ENCODE measurements at regions not wholly inside any gene's neighbourhood (a gene's known extent, or its start where the extent isn't known, plus 50 kb on each side); places are given as distances from the start of the nearest gene placed in this dataset.
"Not testable (repeated sequence)": the region's sequence is repeated elsewhere in the genome, so short reads cannot be mapped to it uniquely, and the experiment has no call there.

DNA sequence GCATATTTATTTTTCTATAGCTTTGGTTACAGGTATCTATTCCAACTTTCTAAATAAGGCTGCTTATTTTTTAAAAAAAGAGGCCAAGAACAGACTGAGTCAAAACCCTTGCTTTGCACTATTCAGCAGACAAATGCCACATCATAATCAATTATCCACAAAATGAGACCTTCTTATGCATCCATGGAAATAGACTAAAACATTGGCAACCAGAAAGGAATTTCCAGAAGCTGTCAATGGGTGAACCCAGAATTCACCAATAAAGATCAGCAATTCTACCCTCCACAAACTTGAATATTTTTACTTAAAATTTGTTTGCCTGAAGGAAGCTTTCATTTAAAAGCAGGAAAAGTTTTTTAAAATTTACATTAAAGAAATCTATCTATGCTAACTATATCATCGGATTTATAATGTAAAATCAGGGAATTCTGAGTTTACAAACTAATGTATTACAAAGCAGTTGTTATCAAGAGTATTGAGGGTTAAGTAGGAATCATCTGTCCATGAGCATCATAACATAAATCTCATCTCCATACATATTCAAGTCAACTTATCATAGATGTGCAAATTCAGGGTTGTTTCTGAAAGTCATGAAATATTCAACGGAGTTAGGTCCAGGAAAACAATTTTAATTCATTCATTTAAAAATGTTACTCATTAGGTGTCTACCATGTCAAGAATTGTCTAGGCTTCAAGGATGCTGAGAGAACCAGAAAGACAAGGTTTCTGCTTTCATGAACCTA is 548.0 kb downstream of the SATB2 start:
- DNase-seq, result no peak

DNA sequence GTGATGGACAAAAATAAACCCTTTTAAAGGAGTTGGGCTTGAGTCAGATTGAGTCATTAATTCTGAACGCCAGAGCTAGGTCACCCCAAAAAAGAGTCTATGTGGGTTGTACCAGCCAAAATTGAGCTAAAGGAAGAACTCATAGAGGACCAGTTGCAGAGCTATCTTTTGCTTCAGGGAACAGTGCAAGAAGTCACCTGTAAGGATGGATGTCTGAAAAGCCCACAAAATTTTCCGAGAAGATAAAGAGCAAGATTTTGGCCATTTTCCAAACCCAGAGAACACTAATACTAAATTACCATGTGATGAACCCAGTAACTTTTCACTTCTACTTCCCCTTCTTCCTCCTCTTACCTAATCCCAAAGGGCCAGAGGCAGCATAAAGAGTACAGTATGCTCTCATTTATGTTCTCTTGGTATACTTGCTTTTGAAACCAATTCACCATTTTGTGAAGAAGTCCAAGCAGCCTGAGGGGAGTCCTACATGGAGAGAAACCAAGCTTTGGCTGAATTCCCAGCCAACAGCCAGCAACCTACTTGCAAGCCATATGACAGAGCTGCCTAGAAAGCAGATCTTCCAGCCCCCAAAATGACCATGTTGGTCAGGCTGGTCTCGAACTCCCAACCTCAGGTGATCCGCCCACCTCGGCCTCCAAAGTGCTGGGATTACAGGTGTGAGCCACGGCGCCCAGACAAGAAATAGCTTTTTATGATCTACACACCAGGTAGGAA is 551.7 kb downstream of the SATB2 start:
- no peak for DNase-seq

DNA sequence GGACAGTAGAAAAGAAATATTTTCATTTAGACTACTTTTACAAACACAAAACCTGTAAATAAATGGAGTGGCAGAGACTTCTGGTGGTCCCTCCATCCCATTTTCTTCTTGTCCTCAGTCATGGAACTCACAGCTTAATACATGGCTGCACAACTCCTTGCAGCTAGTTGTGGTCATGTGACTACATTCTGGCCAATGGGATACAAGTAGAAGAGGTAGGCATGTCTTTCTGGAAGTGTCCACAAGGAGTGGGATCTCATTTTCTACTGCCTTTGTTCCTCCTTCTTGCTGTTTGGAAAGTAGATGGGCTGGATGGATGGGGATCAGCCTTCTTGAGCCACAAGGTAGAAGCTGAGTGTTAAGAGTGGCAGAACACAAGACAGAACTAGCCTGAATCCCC is 555.8 kb downstream of the SATB2 start:
- DNase-seq, result no peak

DNA sequence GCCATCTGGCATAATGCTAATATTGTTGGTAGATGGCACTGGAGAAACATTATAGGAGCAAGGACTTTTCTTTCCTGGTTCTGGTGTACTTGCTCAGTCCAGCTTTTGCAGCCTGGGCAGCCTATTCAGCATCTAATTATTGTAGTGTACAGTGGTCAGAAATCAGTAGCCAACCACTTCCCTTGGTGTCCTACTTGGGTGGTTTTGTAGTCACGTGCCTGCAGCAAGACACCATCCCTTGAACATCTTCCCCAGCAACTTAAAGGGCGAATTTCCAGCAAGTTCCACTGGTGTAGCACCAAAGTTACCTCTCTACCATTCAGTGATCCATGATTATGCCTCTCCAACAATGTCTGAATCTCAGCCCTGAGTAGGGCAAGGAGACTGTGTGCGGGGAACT is 557.6 kb downstream of the SATB2 start:
- no peak for DNase-seq

DNA sequence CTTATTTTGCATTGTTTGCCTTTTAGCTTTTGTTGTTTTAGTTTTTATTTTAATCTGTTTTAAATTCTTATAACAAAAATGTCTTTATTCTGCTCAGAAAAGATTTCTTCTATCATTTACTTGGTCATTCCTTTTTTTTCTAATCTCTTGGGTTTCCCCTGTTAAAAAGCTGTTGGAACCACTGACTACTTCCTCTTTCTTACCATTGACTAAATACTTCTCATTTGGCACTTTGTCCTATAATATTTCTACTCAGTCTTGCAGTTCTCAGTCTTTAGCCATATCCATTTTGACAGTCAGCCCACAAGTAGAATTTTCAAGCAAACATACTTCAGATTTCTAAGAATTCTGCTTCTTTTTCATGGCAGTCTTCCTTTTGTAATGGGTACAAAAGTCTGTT is 567.2 kb downstream of the SATB2 start:
- no peak for DNase-seq

DNA sequence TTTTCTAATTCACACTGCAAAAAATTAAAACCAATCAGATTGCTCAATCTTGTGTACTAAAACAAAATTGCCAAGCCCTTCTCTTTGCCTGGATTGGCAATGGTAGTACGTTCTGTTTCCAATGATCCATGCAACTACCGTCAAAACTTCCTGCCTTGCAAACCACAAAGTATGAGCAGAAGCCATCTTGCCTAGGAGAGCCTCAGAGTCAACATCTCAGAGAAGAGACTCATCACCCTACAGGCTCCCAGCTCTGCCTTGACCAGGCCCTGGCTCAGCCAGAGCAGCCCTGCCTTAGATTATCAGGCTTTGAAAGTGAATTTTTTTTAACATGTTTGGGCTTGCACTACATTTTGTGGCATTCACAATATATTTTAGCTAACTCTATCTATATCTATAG is 574.1 kb downstream of the SATB2 start:
- DNase-seq, result no peak

DNA sequence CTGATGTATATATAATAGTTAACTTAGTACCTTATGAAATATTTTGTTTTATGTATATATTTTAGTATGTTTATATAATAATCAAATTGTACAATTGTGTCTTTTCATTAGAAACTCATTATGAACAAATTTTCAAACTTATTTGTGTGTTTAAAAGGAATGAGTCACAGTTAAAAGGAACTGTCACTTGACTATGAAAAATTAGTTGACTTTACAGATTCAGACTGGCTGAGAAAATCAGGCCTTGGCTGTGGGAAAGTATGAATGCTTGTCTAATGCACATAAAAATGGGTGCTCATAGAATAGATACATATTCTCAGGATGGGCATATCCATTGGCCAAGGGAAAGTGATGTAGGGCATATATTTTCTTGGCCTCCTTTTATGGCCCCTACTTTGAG is 576.8 kb downstream of the SATB2 start:
- DNase-seq, result no peak

DNA sequence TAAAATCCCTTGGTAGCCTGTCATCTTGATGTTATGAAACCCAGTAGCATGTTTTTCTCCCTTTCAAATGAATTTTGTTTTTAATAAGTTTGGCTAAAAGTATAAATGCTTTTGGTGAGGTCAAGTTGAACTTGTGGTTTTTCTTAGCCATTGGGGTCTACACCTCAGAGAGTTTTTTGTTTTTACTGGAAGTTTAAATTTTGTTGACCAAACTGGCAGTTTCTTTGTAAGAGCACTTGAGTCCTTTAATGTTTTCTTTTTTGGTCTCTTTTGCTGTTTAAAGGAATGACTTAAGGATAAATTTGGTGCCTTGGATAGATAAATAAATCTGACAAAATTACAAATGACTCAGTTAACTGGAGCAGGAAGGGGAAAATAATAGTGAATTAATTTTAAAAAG is 577.3 kb downstream of the SATB2 start:
- DNase-seq, result no peak

DNA sequence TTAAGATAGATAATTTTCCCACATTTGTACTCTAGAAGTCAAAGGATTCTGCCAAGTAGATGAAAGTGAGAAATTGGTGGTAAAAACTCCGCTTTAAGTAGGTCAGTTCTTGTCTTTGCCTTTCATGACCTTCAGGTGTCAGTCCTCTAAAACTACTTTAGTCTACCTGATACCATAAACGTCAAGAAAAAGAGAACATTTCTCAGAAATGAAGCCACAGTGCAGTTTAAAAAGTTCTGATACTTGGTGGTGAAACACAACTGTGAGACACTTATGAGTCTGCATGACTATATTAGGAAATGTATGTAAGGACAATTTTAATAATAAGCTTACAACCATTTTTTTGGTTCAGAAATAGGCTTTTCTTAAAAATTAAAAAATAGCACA is 583.3 kb downstream of the SATB2 start:
- DNase-seq, result no peak

DNA sequence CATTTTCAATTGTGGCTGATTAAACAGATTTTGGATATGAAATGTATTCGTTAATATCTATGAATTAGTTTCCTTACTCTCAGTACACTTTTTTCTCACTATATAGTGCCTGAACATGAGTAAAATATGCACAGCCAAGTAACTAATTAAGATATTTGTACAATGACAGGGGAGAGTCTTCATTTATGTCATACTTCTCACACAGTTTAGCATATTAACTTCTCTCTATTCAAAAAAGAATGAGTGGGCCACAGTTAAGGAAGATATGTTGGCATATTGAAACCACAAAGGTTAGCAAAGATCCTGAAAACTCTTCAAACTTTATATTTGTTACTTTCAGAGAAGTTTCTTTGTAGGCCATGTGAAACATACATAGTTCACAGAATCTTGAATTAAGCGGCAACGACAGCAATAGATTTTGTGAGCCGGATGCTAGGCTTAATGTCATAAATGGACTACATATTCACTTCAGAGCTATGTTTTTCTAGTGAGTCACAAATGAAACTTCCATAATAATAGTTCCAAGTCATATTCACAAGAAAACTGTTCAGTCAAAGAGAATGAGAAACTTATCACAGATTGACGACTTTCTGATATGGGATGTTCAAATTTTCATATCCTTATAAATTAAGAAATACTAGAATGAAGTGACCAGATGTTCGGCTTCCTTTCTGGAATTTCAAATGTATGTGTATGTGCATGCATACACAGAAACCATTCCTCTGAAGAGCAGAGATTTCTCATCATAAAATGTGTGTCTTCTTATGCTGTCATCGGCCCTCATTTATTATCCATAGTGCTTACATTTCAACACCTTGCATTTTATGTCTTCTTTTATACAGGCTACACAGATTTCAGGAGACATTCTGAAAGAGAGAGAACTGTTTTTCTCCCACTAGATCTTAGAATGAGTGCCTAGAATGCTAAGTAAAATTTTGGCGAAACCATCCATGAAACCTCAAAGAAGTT is 584.0 kb downstream of the SATB2 start:
- no peak for DNase-seq

DNA sequence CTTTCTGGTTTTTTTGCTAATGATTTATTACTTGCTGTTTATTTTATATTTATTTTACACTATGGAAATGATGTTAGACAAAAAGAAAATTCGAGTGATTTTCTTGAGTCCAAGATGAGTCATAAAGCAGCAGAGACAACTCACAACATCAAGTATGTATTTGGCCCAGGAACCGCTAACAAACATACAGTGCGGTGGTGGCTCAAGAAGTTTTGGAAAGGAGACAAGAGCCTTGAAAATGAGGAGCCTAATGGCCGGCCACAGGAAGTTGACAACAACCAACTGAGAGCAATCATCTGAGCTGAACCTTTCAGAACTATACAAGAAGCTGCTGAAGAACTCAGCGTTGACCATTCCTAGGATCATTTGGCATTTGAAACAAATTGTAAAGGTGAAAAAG is 594.1 kb downstream of the SATB2 start:
- no peak for DNase-seq

DNA sequence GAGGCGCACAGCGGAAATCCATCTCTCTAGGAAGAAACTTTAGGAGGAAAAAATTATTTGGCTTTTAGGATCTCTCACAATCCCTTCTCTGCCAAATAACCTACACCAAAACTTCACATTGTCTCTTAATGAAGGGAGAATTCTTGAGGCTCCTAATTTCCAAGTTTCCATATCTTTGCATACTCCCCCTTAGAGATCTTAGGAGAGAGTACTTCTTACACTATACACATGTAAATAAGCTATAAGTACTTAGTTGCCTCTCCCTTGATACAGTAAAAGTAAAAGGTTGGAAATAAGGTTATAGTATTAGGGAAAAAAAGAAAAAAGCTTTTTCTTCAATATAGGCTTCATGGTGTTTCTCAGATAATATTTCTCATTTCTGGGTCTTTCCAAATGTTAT is 596.7 kb downstream of the SATB2 start:
- no peak for DNase-seq

DNA sequence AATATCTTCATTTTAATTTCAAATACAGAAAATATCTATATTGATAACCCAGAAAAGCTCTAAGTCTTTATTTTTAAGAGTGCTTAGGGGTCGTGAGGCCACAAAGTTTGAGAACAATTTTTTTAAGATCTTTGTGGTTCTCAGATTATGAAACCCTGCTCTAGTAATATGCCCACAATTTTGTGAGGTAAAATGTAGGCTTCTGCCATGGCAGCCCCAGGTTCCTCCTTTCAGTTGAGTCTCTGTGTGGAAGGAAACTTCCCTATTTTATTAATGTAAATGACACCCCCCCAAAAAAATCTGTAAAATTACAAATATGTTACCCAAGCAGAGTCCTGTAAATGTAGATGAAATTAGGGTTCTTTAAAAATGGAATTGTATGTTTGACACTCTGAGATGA is 600.5 kb downstream of the SATB2 start:
- no peak for DNase-seq

DNA sequence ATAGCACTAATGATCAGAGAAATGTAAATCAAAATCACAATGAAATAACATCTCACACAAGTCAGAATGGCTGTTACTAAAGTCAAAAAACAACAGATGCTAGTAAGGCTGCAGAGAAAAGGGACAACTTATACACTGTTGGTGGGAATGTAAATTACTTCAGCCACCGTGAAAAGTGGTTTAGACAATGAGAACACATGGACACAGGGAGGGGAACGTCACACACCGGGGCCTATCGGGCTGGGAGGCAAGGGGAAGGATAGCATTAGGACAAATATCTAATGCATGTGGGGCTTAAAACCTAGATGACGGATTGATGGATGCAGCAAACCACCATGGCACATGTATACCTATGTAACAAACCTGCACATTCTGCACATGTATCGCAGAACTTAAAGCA is 602.0 kb downstream of the SATB2 start:
- not testable (repeated sequence) for DNase-seq

DNA sequence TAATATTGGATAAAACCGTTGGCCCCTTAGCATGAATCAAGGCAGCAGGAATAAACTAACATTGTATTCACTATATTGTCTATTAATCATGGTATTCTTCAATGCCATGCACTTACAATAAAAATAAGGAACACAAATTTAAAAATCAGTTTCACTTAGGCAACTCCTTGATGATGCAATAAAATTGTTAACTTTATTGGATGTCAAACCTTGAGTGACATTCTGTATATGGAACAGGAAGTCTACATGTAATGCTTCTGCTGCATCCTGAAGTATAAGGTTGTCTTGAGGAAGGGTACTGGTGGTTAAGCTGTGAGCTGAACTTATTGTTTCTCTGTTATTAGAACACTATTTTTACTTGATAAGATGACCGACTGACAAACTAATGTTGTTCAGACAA is 605.5 kb downstream of the SATB2 start:
- no peak for DNase-seq

DNA sequence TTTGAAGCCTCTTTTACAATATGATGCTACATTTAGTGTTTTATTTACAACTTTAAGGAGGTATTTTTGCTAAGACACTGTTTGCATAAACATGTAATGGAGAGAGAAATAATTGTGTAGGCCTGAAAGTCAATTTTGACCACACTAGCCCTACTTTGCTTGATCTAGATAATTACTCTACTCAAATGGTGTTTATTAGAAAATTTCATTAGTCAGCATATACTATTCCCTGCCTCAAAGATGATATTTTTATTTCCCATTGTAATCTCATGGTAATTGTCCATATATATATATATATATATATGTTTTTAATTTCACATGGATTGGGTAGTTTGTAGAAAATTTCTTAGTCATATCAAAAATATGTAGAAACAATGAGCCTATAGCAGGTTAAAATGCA is 632.2 kb downstream of the SATB2 start:
- DNase-seq, result no peak

DNA sequence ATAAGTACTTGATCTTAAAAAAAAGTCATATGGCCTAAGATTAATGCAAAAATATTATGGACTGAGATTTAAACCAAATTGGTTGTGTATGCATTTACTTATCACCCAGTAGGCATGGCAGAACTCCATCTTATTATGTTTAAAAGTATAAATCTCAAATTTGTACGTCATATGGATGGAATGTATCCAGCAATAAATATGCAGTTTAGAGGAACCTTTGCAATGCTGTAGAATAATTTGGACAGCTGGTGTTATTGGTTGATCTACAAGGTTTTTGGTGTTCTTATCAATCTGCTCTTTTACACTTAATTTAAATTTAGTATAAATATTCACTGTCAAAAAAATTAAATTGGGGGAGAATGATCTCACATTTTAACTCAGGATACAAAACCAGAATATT is 640.2 kb downstream of the SATB2 start:
- DNase-seq, result no peak

DNA sequence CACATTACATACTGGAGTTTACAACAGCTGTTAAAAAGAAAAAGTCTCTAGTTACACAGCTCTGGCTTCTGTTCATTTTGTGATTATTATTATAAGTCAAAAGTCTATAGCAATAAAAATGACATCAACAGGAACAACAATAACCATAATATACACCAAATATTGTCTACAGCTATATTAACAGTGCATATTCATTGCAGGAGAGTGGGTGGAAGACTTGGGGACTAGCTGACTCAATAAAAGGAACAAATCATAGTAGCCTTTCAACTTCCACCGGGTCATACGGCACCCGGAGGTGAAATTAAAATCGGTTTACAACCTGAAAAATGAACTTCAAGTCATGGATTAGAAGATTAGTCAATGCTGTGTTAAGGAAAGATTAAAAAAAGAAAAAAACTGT is 642.1 kb downstream of the SATB2 start:
- DNase-seq, result no peak

DNA sequence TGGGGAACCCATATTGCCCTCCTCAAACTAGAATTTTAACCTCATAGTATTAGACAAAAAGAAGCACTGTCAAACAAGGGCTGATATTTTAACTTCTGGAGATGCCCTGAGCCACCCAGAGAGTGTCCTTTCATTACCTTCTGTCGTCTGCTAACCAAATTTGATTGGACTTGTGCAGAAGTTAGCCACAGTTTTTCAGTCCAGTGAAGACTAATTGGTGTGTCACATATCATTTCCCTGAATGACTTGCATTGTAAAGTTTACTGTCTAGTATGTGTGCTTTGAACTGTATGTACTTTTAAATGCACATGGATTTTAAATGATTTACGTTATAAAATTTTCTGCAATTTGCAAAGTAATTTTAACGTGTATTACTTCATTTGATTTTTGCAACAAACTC is 646.5 kb downstream of the SATB2 start:
- DNase-seq, result no peak

DNA sequence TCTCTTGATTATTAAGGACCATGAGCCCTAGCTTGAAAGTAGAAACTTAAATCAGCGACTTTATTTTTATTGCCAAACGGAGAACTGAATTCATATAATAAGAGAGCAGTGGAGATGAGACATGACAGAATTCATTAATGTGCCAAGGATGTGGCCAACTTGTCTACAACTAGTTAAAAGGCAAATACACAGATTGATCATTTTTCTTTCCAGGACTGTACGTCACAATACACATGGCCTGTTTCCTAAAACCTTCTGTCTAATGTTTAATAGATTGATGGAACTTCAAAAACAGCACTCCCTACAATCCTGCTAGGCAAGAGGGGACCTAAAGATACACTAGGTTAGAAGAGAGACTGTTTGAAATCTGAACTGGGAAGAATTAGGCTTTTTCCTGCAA is 647.8 kb downstream of the SATB2 start:
- no peak for DNase-seq

DNA sequence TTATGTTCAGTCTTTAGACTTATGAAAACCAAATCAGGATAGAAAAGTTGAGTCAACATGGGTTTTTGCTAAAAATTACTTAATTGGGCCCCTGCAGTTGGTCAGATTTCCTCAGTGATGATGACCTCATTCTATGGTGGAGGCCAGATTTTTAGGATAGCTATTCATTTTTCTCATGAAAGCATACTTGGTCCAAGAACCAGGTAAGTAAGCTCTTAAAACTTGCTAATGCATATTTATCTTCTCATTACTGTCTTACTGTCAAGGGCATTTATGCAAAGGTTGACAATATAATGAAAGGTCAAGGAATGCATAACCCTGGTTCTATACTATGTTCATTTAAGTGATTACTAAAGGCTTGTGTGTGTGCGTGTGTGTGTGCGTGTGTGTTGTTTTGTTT is 650.6 kb downstream of the SATB2 start:
- DNase-seq, result no peak

DNA sequence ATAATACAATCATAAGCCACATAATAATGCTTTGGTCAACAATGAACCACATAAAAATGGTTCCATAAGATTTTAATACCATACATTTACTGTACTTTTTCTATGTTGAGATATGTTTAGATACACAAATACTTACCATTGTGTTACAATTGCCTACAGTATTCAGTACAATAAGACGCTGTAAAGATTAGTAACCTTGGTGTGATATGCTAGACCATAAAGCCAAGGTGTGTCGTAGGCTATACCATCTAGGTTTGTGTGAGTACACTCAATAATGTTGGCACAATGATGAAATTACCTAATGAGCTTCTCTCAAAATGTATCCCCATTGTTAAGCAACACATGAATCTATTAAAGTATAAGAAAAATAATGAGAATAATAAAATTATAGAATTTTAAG is 662.3 kb downstream of the SATB2 start:
- no peak for DNase-seq

DNA sequence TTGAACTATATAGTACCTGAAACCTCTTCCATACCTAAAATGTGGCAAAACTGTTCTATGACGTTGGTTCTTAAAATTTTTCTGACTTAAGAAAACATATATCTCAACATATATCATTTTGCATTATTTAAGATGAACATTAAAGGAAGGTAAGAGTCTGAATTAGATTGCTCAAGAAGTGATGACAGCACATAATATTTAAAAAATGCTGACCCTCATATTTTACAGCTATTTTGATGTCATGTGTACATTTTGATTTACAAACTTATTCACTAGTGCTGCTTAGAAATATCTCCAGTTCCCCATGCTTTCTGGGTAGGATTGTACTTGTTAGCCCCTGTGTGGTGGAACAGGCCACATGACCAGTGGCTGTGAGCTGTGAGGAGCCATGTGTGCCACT is 666.1 kb downstream of the SATB2 start:
- DNase-seq, result no peak

DNA sequence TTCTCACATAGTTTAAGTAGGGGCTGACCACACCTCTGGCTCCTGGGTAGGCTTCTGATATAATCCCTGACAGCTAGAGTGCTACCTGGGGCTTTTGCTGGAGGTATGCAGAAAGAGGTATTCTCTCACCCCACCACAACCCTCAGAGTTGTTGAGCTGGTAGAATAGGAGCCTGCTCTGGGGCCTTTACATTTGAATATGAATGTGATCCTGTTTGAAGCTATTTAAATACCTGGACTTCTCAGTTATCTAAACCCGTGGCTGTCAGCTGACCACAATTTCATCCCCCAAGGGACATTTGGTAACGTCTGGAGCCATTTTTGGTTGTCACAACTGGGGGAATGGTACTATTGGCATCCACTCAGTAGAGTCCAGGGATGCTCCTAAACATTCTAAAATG is 669.1 kb downstream of the SATB2 start:
- DNase-seq, result no peak
